OCI-LY7 (cell line): ENCODE measurements at regions not wholly inside any gene's neighbourhood (a gene's known extent, or its start where the extent isn't known, plus 50 kb on each side); places are given as distances from the start of the nearest gene placed in this dataset.

Experiments
- CTCF ChIP-seq: fragments of 200-600 bp; sonication (generic); conservative IDR thresholded peaks from 2 replicates; pipeline ENCODE4 v1.5.1; 2014; ENCODE audit warnings: mild to moderate bottlenecking, antibody characterized with exemption, low read length, moderate library complexity, mixed read lengths
- EZH2phosphoT487 ChIP-seq: fragments of 200-600 bp; sonication (generic); IDR thresholded peaks from 2 replicates; pipeline ENCODE4 v1.6.1; 2018; ENCODE audit warnings: low read depth, borderline replicate concordance, mild to moderate bottlenecking, mixed run types, antibody characterized with exemption, low read length, moderate library complexity, mixed read lengths

DNA sequence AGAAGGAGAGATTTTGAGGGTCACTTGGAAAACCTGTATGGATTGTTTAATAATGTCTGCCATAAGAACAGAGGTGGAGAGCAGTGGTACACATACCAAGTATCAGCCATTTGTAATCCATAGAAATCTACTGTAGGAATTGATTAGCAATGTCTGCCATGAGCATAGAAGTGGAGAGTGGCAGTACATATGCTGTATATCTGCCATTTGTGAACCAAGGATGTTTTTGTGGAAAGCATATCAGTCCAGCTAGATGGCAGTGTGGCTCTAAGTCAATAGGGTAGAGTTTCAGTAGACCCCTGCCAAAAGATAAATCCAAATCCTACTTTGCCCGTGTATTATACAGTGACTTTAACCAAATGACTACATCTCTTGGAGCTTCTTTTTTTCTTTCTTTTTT, 82.9 kb upstream of the SEZ6L start:
- peak; percentile 39; the same call in 1 of the 2 replicates for TF ChIP-seq CTCF
- no peak for TF ChIP-seq EZH2phosphoT487
